C4-2B (cell line): ENCODE measurements at regions not wholly inside any gene's neighbourhood (a gene's known extent, or its start where the extent isn't known, plus 50 kb on each side); places are given as distances from the start of the nearest gene placed in this dataset.

Experiments
- ZFX ChIP-seq: fragments of 450-650 bp; IDR thresholded peaks from 2 replicates; pipeline ENCODE4 v1.6.1; 2017
- TF ChIP-seq, protein P1 (sequence below): fragments of 450-650 bp; conservative IDR thresholded peaks from 2 replicates; pipeline ENCODE4 v1.5.1; 2017; ENCODE audit warnings: mild to moderate bottlenecking

DNA sequence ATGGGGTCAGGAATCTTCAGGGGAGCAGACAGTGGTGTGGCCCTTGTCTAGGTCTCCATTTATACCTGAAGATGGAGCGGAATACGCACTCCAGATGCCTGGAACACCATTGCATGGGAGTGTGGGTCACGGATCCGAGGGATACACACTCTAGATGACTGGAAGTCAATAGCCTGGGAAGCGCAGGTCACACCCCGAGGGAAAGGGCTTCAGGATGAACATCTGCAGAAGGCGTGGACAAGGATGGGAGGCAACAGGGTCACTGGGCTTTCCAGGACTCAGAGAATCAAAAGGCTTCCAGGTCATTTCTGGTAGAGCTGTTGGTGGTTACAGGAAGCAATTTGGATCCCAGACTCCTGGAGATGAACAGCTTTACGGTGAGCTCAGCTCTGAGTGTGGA is 382.2 kb upstream of the KLF6 start:
- TF ChIP-seq, protein P1, sequence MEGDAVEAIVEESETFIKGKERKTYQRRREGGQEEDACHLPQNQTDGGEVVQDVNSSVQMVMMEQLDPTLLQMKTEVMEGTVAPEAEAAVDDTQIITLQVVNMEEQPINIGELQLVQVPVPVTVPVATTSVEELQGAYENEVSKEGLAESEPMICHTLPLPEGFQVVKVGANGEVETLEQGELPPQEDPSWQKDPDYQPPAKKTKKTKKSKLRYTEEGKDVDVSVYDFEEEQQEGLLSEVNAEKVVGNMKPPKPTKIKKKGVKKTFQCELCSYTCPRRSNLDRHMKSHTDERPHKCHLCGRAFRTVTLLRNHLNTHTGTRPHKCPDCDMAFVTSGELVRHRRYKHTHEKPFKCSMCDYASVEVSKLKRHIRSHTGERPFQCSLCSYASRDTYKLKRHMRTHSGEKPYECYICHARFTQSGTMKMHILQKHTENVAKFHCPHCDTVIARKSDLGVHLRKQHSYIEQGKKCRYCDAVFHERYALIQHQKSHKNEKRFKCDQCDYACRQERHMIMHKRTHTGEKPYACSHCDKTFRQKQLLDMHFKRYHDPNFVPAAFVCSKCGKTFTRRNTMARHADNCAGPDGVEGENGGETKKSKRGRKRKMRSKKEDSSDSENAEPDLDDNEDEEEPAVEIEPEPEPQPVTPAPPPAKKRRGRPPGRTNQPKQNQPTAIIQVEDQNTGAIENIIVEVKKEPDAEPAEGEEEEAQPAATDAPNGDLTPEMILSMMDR, result no peak
- no peak for TF ChIP-seq ZFX
